ENCODE measurements at regions not wholly inside any gene's neighbourhood (a gene's known extent, or its start where the extent isn't known, plus 50 kb on each side); places are given as distances from the start of the nearest gene placed in this dataset.

DNA sequence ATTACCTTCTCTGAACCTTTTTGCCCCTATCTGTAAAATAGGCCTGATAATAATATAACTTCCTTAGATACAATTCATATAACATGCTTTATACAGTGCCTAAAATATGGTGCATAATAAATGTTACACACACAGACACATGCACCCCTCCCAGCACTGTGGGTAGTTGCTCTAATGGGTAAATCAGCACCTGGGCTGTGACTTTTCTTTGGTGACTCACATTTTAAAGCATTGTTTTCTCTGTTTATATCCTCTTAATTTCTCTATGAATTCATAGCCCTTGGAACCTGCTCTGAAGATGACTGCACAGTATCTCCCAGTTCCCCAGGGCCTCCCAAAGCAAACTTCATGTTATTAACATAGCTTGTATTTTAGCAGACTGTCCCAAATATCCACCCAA, 248.2 kb upstream of the TNP1 start:
- no peak for TF ChIP-seq CTCF (IDR thresholded peaks at IDR 0.05; ENCODE audit: insufficient read depth, low read length, poor library complexity, severe bottlenecking)
- no peak for TF ChIP-seq EZH2phosphoT487 (conservative IDR thresholded peaks at IDR 0.05; ENCODE audit: low read length)

Data from SU-DHL-6 (cell line).